ENCODE measurements at regions not wholly inside any gene's neighbourhood (a gene's known extent, or its start where the extent isn't known, plus 50 kb on each side); places are given as distances from the start of the nearest gene placed in this dataset.

DNA sequence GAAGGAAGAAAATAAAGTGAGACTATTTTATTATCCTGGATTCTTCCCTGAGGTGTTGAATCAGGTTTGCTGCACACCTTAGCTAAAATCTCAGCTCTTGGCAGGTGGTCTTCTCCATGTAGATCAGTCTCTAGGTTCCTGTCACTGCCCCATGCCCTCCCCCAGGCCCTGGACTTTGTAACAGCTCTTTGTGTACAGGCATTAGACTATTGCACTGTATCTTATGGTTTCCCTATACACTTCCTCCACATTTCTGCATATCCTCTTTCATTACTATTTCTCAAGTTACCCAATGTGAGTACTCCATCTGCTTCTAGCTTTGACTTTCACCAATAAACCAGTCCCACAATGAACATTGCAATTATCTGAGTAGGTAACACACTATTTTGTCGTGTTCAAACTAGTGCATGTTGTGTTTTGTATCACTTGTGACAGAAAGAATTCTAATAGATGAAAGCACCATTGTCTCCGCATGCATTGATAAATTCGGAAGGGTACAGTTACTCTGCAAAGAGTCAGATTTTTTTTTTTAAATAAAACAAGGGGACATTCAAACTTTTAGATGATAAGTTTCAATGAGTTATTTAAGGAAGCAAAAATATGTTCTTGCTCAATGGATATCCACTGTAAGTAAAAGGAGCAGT, 1348.7 kb upstream of the C9orf72 start:
- TF ChIP-seq, protein P1, sequence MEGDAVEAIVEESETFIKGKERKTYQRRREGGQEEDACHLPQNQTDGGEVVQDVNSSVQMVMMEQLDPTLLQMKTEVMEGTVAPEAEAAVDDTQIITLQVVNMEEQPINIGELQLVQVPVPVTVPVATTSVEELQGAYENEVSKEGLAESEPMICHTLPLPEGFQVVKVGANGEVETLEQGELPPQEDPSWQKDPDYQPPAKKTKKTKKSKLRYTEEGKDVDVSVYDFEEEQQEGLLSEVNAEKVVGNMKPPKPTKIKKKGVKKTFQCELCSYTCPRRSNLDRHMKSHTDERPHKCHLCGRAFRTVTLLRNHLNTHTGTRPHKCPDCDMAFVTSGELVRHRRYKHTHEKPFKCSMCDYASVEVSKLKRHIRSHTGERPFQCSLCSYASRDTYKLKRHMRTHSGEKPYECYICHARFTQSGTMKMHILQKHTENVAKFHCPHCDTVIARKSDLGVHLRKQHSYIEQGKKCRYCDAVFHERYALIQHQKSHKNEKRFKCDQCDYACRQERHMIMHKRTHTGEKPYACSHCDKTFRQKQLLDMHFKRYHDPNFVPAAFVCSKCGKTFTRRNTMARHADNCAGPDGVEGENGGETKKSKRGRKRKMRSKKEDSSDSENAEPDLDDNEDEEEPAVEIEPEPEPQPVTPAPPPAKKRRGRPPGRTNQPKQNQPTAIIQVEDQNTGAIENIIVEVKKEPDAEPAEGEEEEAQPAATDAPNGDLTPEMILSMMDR (conservative IDR thresholded peaks at IDR 0.05; ENCODE audit: low read depth) = no peak
- POLR2A ChIA-PET (ENCODE audit: low non-redundant PET) = no interaction called here
- CTCF ChIA-PET = no interaction called here
- no peak overlapping the region for H3K27ac ChIP-seq
- no peak for DNase-seq (ENCODE audit: low spot score)

- POLR2A ChIA-PET (ENCODE audit: low non-redundant PET) = no interaction called here
These were observed 1349.6 kb upstream of the C9orf72 start for GRCh38 chr9:28922891-28923290.

DNA sequence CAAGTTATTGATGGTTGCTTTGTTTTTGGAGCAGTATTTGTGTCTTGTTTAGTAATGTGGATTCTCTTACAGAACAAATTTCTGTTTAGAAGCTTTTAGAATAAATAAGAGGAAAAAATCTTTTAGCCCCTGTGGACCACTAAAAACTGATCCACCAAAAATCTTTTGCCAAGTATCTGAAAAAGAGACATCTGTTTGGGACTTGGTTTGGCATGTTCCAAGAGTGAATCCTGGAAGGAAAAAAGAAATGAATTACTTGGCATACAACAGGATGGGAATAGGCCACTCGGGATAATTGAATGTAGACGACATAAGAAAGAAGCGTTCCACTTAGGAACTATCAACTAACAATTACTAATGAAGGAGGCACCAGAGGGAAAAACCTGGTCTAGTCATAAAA, 1350.1 kb upstream of the C9orf72 start:
- TF ChIP-seq, protein P1 (conservative IDR thresholded peaks at IDR 0.05; ENCODE audit: low read depth) = no peak
- no peak overlapping the region for H3K27ac ChIP-seq
- ChIA-PET CTCF (no interaction called here), POLR2A (ENCODE audit: low non-redundant PET) (no interaction called here)
- no peak for DNase-seq (ENCODE audit: low spot score)

More at GRCh38 chr9:28922891-28923290, 1349.6 kb upstream of the C9orf72 start:
- TF ChIP-seq, protein P1 (conservative IDR thresholded peaks at IDR 0.05; ENCODE audit: low read depth) = no peak
- DNase-seq (ENCODE audit: low spot score) = no peak
- CTCF ChIA-PET = no interaction called here
- H3K27ac ChIP-seq = no peak overlapping the region

- H3K27ac ChIP-seq = no peak overlapping the region
- CTCF ChIA-PET = interaction anchor here (0.6 kb wide), 1 partner anchor 147 kb away, joined by 5 read pairs; no protein-coding TSS in a partner anchor
- peak; percentile 36 for DNase-seq (ENCODE audit: low spot score)
- POLR2A ChIA-PET (ENCODE audit: low non-redundant PET) = no interaction called here
- TF ChIP-seq, protein P1 (conservative IDR thresholded peaks at IDR 0.05; ENCODE audit: low read depth) = no peak
These were observed 1351.9 kb upstream of the C9orf72 start for GRCh38 chr9:28925157-28925556.

GRCh38 chr9:28926306-28926705, 1353.0 kb upstream of the C9orf72 start:
- no peak for DNase-seq (ENCODE audit: low spot score)
- POLR2A ChIA-PET (ENCODE audit: low non-redundant PET) = no interaction called here
- TF ChIP-seq, protein P1 (conservative IDR thresholded peaks at IDR 0.05; ENCODE audit: low read depth) = no peak
- no peak overlapping the region for H3K27ac ChIP-seq
- CTCF ChIA-PET = no interaction called here

- peak; percentile 66 for DNase-seq (ENCODE audit: low spot score)
- ChIA-PET CTCF (interaction anchor here (0.6 kb wide), 1 partner anchor 29 kb away, joined by 3 read pairs; no protein-coding TSS in a partner anchor), POLR2A (ENCODE audit: low non-redundant PET) (no interaction called here)
- H3K27ac ChIP-seq = no peak overlapping the region
- TF ChIP-seq, protein P1 (conservative IDR thresholded peaks at IDR 0.05; ENCODE audit: low read depth) = no peak
These were observed 1354.4 kb upstream of the C9orf72 start for GRCh38 chr9:28927691-28928090.

Measured in RWPE1 (cell line).